Left ventricle myocardium inferior (tissue), 1 donor: ENCODE measurements at regions not wholly inside any gene's neighbourhood (a gene's known extent, or its start where the extent isn't known, plus 50 kb on each side); places are given as distances from the start of the nearest gene placed in this dataset.
"Not testable (repeated sequence)": the region's sequence is repeated elsewhere in the genome, so short reads cannot be mapped to it uniquely, and the experiment has no call there.

Experiments used
- DNase-seq: peaks from one replicate; pipeline ENCODE4 v3.0.0-alpha.2; 2020
- H3K27ac ChIP-seq: fragments of 200-600 bp; replicated peaks from 2 replicates; pipeline ENCODE4 v1.8.0; 2021
- H3K27me3 ChIP-seq: fragments of 200-600 bp; 2 replicates; pipeline ENCODE4 v1.8.0; 2021; ENCODE audit warnings: low read depth
- H3K36me3 ChIP-seq: fragments of 200-600 bp; 2 replicates; pipeline ENCODE4 v1.8.0; 2021
- H3K4me1 ChIP-seq: fragments of 200-600 bp; 2 replicates; pipeline ENCODE4 v1.8.0; 2021
- H3K4me3 ChIP-seq: fragments of 200-600 bp; 2 replicates; pipeline ENCODE4 v1.8.0; 2021; ENCODE audit warnings: mild to moderate bottlenecking, moderate library complexity
- H3K9me3 ChIP-seq: fragments of 200-600 bp; replicated peaks from 2 replicates; pipeline ENCODE4 v1.8.0; 2021
- CTCF ChIP-seq: fragments of 200-600 bp; IDR thresholded peaks from 2 replicates; pipeline ENCODE4 v1.8.0; 2021; ENCODE audit warnings: antibody characterized with exemption, mild to moderate bottlenecking, borderline replicate concordance
- intact Hi-C: fragments of 100-400 bp; cut with micrococcal nuclease; formaldehyde crosslinking; loops from one replicate; pipeline ENCODE4 v1.11.0; 2022
- donor health status: DM: no; HTN: yes; CAD: no; lungs with severe emphysema.

GRCh38 chr1:118483245-118484006, 298.4 kb upstream of the SPAG17 start:
- peaks cover 9% of the 10 kb centered on the region for H3K27me3 ChIP-seq
- intact Hi-C loops: no loop called here
- H3K4me1 ChIP-seq: no peaks in the 10 kb centered on the region
- no peaks in the 10 kb centered on the region for H3K9me3 ChIP-seq
- H3K27ac ChIP-seq: no peak overlapping the region
- H3K4me3 ChIP-seq: no peak overlapping the region
- no peaks in the 10 kb centered on the region for H3K36me3 ChIP-seq
- TF ChIP-seq CTCF: no peak
- DNase-seq: no peak

GRCh38 chr1:118481126-118481525, 296.1 kb upstream of the SPAG17 start:
- Histone ChIP-seq H3K9me3 (no peaks in the 10 kb centered on the region), H3K4me3 (no peak overlapping the region), H3K27ac (no peak overlapping the region), H3K36me3 (no peaks in the 10 kb centered on the region), H3K27me3 (no peaks in the 10 kb centered on the region), H3K4me1 (no peaks in the 10 kb centered on the region)
- intact Hi-C loops: no loop called here
- no peak for TF ChIP-seq CTCF
- DNase-seq: no peak

- Histone ChIP-seq H3K4me1 (no peaks in the 10 kb centered on the region), H3K9me3 (no peaks in the 10 kb centered on the region), H3K4me3 (no peak overlapping the region), H3K36me3 (no peaks in the 10 kb centered on the region), H3K27ac (no peak overlapping the region), H3K27me3 (no peaks in the 10 kb centered on the region)
- no peak for DNase-seq
- TF ChIP-seq CTCF: no peak
- intact Hi-C loops: no loop called here
Observed at GRCh38 chr1:118479351-118479750, 294.3 kb upstream of the SPAG17 start.

DNA sequence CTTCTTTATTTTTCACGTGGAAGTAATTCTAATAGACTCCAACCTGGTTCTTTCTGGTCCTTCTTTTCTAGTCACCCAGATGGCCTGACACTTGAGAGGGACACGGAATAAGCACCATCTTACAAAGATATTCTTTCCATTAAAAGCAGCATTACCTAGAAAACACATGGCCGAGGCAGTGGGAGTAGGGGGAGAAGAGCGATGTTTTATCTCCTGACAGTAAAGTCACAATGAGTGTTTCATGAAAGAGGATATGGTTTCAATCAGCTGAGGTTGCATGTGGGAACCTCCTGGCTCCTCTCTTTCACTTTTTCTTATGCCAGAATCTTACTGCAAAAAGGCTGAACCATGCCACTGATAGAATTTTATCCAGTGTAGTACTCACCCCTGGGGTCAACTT, 288.8 kb upstream of the SPAG17 start:
- intact Hi-C loops: no loop called here
- no peak for TF ChIP-seq CTCF
- Histone ChIP-seq H3K36me3 (no peaks in the 10 kb centered on the region), H3K4me1 (no peaks in the 10 kb centered on the region), H3K4me3 (no peak overlapping the region), H3K27ac (no peak overlapping the region), H3K27me3 (no peaks in the 10 kb centered on the region), H3K9me3 (no peaks in the 10 kb centered on the region)
- DNase-seq: no peak

- DNase-seq, H3K4me1 ChIP-seq, intact Hi-C loops, H3K27me3 ChIP-seq, H3K4me3 ChIP-seq, H3K36me3 ChIP-seq, H3K27ac ChIP-seq: not testable (repeated sequence)
- peaks cover 47% of the 10 kb centered on the region for H3K9me3 ChIP-seq
Observed at GRCh38 chr1:118464460-118464859, 279.4 kb upstream of the SPAG17 start.

- Histone ChIP-seq H3K4me1 (no peaks in the 10 kb centered on the region), H3K36me3 (no peaks in the 10 kb centered on the region), H3K27ac (no peak overlapping the region), H3K27me3 (no peaks in the 10 kb centered on the region), H3K9me3 (peaks cover 61% of the 10 kb centered on the region), H3K4me3 (no peak overlapping the region)
- intact Hi-C loops: no loop called here
- no peak for DNase-seq
- no peak for TF ChIP-seq CTCF
Observed at GRCh38 chr1:118461154-118461553, 276.1 kb upstream of the SPAG17 start.
